GM10248 (cell line): ENCODE measurements at regions not wholly inside any gene's neighbourhood (a gene's known extent, or its start where the extent isn't known, plus 50 kb on each side); places are given as distances from the start of the nearest gene placed in this dataset.

Source experiments
- CTCF ChIA-PET: fragments of 300-600 bp; sonication (Branson Sonifier 250); formaldehyde crosslinking; extraction: SDS; loops from one replicate; lab custom pipeline; 2021; ENCODE audit warnings: antibody characterized with exemption; lab: Yijun Ruan, JAX
- POLR2A ChIA-PET: fragments of 350-650 bp; sonication (Branson Sonifier 250); formaldehyde crosslinking; extraction: SDS; loops from one replicate; lab custom pipeline; 2020; ENCODE audit warnings: antibody characterized with exemption; lab: Yijun Ruan, JAX
- DNase-seq: peaks from one replicate; pipeline ENCODE4 v3.0.0; 2012; ENCODE audit errors: extremely low spot score
- TF ChIP-seq, protein P1 (sequence below): IDR thresholded peaks from 2 replicates; pipeline ENCODE4 v1.5.1; 2012; ENCODE audit warnings: mild to moderate bottlenecking, low read depth; ENCODE audit errors: extremely low read depth, missing control alignments, control extremely low read depth

DNA sequence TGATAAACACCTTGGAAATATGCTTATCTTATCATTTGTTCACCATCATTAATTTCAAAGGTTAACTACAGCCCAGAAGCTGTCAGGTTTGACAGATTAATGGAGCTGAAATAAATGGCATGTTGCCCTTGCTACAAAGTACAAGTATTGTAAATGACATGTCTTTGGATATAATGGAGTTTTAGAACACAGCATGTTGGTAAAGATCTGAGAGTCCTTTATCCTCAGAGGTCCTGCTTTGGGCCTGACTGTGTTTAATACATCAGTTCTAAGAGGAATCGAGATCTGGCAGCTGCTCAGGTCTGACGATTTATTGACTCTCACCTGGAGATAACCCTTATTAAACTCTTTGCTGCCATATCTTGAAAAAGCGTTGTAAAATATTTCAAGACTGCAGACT, 222.7 kb upstream of the OPRM1 start:
- ChIA-PET CTCF (interaction anchor here (1.2 kb wide), 1 partner anchor 16 kb away, joined by 3 read pairs; no protein-coding TSS in a partner anchor), POLR2A (no interaction called here)
- DNase-seq: no peak
- TF ChIP-seq, protein P1, sequence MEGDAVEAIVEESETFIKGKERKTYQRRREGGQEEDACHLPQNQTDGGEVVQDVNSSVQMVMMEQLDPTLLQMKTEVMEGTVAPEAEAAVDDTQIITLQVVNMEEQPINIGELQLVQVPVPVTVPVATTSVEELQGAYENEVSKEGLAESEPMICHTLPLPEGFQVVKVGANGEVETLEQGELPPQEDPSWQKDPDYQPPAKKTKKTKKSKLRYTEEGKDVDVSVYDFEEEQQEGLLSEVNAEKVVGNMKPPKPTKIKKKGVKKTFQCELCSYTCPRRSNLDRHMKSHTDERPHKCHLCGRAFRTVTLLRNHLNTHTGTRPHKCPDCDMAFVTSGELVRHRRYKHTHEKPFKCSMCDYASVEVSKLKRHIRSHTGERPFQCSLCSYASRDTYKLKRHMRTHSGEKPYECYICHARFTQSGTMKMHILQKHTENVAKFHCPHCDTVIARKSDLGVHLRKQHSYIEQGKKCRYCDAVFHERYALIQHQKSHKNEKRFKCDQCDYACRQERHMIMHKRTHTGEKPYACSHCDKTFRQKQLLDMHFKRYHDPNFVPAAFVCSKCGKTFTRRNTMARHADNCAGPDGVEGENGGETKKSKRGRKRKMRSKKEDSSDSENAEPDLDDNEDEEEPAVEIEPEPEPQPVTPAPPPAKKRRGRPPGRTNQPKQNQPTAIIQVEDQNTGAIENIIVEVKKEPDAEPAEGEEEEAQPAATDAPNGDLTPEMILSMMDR: no peak

DNA sequence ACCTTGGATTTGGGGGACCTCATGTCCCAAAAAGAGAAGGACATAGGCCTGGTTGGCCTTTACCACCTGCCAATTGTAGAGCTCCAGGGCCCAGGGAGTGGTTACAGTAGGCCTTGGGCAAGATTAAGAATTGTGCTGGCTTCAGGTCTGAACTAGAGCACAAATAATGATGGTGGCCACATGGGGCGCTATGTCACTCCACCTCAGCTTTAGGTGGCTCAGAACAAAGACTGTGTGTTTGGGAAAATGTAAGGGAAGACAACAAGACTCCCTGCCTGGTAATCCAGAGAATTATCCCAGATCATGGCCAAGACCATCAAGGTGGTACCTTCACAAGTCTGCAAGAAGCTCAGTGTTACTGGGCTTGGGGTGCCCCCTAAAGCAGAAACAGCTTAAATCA, 224.9 kb upstream of the OPRM1 start:
- TF ChIP-seq, protein P1: no peak
- DNase-seq: no peak
- CTCF ChIA-PET: interaction anchor here (1.0 to 1.6 kb wide), 3 partner anchors 13 to 47 kb away, joined by 3 read pairs; no protein-coding TSS in a partner anchor
- POLR2A ChIA-PET: no interaction called here

DNA sequence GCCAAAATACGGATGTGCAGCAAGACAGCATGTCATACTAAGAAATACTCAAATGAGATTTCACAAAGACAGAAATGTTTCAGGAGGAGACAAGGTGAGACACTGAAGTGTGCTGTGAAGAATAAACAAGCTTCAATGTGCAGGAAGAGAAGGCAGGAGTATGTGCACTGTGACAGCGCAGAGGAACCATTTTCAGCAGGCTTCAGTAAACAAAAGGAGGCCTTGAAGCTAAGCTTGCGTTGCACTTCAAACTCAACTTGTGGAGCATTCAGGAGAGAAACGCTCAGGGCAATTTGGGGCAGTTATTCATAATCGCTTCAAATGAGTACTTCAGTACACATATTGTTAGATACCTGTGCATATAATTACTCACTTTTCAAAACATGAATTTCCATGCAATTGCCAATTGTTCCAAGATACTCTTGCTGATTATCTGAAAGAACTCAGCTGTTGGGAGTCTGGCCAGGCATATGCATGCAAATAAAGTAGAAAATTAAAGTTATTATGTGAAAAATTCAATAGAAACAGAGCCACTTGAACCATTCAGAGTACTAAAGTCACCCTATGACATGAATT, 234.2 kb upstream of the OPRM1 start:
- POLR2A ChIA-PET: no interaction called here
- TF ChIP-seq, protein P1: no peak
- DNase-seq: no peak
- CTCF ChIA-PET: no interaction called here

DNA sequence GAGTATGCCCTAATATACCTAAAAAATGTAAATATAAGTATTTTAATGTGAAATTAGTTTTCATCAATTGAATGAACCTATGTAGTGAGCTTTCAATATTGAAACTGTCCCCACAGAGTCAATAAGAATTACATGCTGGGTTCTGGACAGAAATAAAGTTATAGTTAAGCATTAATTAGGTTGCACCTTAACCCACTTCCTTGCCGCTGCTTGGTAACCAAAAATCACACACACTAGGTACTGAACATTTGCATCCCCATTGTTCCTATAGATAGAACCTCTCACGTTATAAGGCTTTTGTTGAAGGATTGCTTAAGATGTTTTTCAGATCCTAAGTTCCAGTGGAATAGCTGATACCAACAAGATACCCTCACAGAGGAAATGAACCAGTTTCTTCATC, 237.1 kb upstream of the OPRM1 start:
- DNase-seq: no peak
- ChIA-PET POLR2A (no interaction called here), CTCF (interaction anchor here (1.2 to 1.3 kb wide), 3 partner anchors 11 to 13 kb away, joined by 3 to 4 read pairs (median 3); no protein-coding TSS in a partner anchor)
- TF ChIP-seq, protein P1: no peak

DNA sequence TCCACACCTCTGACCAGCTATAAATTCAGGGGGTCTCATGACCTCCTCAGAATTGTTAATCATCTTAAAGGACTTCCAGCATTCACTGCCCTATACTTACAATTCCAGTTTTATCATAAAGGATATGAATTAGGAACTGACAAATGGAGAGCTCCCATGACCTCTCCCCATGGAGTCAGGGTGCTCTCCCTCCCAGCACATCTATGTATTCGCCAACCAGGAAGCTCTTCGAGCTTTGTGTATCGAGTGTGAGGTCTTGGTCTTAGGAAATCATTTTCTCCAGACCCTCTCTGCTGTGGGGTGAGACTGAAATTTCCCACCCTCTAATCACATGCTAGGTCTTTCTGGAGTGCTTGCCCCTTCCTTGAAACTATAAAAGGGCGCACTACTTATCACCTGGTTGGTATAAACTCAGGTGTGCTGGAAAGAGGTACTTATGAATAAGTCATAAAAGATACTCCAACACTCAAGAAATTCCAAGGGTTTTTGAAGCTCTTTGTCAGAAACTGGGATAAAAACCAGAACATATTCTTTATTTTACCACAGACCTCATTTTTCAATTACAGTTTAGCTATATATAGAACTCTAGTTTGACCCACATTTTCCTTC, 238.4 kb upstream of the OPRM1 start:
- POLR2A ChIA-PET: interaction anchor here (0.7 kb wide), 1 partner anchor 17 kb away, joined by 3 read pairs; no protein-coding TSS in a partner anchor
- DNase-seq: no peak
- TF ChIP-seq, protein P1: no peak
- CTCF ChIA-PET: interaction anchor here (1.2 to 1.8 kb wide), 3 partner anchors 10 to 28 kb away, joined by 3 to 4 read pairs (median 3); no protein-coding TSS in a partner anchor

DNA sequence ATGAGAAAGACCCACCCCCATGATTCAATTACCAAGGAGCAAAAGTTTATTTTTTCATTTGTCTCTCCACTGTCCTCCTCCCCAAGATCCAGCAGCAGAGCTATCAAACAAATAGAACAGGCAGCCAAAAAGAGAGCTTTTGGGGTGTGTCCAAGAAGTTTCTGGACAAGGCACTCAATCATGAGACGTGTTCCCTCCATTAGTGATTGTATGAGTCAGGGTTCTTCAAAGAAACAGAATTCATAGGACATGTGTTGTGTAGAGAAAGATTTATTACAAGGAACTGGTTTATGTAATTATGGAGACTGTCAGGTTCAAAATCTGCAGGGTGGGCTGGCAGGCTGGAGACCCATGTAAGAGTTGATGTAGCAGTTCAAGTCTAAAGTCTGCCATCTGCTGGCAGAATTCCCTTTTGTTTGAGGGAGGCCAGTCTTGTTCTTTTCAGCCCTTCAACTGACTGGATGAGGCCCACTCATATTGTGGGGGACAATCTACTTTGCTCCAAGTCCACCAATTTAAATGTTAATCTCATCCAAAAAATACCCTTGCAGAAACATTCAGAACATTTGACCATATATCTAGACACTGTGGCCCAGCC, 248.1 kb upstream of the OPRM1 start:
- TF ChIP-seq, protein P1: no peak
- no peak for DNase-seq
- CTCF ChIA-PET: interaction anchor here (0.7 to 1.2 kb wide), 2 partner anchors 10 to 22 kb away, joined by 3 to 4 read pairs; no protein-coding TSS in a partner anchor
- POLR2A ChIA-PET: interaction anchor here (0.7 kb wide), 1 partner anchor 524 kb away, joined by 3 read pairs; no protein-coding TSS in a partner anchor
